GM12864 (cell line): ENCODE measurements at regions not wholly inside any gene's neighbourhood (a gene's known extent, or its start where the extent isn't known, plus 50 kb on each side); places are given as distances from the start of the nearest gene placed in this dataset.

Experiments
- DNase-seq: peaks from one replicate; pipeline ENCODE4 v3.0.0-alpha.2; 2011; ENCODE audit warnings: low read depth
- H3K4me3 ChIP-seq: 2 replicates; pipeline ENCODE4 v1.5.1; 2011; ENCODE audit warnings: mild to moderate bottlenecking, low read depth, low read length, control low read depth
- TF ChIP-seq, protein P1 (sequence below): IDR thresholded peaks from 2 replicates; pipeline ENCODE4 v1.5.1; 2011; ENCODE audit warnings: low read depth, mild to moderate bottlenecking, moderate library complexity, low read length, control low read depth, inconsistent platforms; ENCODE audit errors: missing control alignments

DNA sequence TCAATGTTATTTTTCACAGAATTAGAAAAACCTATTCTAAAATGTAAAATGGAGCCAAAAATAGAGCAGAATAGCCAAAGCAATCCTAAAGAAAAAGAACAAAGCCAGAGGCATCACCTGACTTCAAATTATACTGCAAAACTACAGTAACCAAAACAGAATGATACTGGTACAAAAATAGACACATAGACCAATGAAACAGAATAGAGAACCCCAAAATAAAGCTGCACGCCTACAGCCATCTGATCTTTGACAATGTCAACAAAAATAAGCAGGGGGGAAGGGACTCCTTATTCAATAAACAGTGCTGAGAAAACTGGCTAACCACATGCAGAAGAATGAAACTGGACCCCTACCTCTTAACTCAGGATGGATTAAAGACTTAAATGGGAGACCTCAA is 65.8 kb upstream of the PDE4D start:
- TF ChIP-seq, protein P1, sequence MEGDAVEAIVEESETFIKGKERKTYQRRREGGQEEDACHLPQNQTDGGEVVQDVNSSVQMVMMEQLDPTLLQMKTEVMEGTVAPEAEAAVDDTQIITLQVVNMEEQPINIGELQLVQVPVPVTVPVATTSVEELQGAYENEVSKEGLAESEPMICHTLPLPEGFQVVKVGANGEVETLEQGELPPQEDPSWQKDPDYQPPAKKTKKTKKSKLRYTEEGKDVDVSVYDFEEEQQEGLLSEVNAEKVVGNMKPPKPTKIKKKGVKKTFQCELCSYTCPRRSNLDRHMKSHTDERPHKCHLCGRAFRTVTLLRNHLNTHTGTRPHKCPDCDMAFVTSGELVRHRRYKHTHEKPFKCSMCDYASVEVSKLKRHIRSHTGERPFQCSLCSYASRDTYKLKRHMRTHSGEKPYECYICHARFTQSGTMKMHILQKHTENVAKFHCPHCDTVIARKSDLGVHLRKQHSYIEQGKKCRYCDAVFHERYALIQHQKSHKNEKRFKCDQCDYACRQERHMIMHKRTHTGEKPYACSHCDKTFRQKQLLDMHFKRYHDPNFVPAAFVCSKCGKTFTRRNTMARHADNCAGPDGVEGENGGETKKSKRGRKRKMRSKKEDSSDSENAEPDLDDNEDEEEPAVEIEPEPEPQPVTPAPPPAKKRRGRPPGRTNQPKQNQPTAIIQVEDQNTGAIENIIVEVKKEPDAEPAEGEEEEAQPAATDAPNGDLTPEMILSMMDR: no peak
- H3K4me3 ChIP-seq: no peak overlapping the region
- DNase-seq: no peak

DNA sequence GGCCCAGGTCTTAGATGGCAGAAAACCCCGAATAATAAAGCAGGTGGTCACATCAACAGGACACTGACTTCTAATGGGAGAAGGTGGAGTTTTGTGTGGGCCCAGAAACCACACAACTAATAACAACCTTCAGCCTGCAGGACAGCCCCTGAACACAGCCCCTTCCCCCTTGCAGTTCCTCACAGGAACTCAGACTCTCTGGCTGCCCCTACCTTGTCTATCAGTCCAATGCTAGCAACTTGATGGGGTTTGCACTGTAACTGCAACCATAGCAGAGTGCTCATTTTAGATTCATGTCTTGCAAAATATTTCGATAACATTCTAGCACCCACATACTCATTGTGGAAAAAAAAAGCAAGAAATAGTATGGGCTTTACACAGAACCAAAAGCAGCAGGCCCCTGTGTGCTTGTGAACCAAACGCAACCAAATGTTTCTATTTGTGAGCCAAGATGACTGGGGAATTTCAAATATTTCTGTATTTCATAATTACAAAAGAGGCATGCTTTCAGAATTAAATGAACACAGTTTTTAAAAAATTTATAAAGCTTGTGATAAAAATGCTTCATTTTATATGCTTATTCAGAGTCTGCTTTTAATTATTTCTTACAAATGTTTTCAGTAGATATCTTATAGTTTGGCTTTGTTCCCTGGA is 62.7 kb upstream of the PDE4D start:
- no peak for DNase-seq
- TF ChIP-seq, protein P1: no peak
- H3K4me3 ChIP-seq: no peak overlapping the region

DNA sequence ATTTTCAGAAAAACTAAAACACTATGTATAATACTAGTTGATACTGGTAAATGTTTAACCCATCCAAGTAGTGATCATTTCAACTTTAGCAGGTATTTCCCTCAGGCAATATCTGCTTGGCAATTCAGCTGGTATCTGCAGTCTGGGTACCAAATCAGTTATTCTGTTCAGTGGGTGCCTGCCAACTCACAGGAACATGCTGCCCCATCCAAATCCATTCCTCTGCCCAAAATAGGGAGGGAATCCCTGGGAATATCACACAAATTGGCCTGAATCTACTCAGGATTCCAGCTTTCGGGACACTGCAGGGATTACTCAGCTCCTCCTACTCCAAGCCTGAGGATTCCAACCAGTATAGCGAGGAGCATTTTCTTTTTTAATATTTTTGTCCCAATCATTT is 61.7 kb upstream of the PDE4D start:
- DNase-seq: no peak
- TF ChIP-seq, protein P1: no peak
- no peak overlapping the region for H3K4me3 ChIP-seq

DNA sequence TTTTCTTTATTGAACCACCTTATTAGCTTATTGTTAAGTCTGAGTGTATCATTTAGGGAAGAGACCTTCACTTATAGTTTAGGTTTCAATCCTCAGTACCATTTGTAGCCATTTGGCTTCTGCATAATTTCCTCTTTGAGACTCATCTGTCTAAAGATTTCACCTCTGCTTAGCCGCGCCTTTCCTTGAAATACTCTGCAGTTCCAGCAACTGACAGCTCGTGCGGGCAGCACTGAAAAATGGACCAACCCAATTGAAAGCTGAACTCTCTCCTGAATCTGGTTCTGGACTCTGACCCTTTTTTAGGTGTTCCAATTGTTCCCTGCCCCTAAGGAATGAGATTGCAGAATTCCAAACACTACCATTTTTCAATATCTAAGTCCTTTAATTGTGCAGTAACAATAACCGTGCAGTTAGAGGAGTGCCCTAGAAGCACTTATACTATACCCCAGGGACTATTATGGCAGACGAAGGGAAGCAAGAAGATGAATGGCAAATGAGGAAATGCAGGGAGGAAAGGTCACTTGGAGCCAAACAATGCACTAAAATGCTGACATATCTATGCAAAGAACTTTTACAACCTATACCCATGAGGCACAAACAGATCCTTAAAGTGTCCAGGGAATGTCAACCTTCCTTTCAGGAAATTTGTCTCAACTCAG is 50.1 kb upstream of the PDE4D start:
- H3K4me3 ChIP-seq: no peak overlapping the region
- TF ChIP-seq, protein P1: no peak
- no peak for DNase-seq
